Activated CD4-positive, alpha-beta T cell treated with anti-CD3 and anti-CD28 coated beads, Interleukin-10, Interleukin-2, amounts not matched to agents 100 ng/mL and 50 ng/mL, durations not matched to agents 16 hours and 8 hours (primary cell): ENCODE measurements at regions not wholly inside any gene's neighbourhood (a gene's known extent, or its start where the extent isn't known, plus 50 kb on each side); places are given as distances from the start of the nearest gene placed in this dataset.

Source experiments
- DNase-seq: peaks from one replicate; pipeline ENCODE4 v3.0.0-alpha.2; 2020

- DNase-seq, result no peak
These were observed 152.5 kb upstream of the NFIB start for GRCh38 chr9:14466429-14466818.

GRCh38 chr9:14462950-14463349, 149.0 kb upstream of the NFIB start:
- no peak for DNase-seq

GRCh38 chr9:14455243-14455642, 141.3 kb upstream of the NFIB start:
- DNase-seq, result no peak

- DNase-seq, result no peak
These were observed 139.3 kb upstream of the NFIB start for GRCh38 chr9:14453286-14453685.

GRCh38 chr9:14452539-14452938, 138.6 kb upstream of the NFIB start:
- DNase-seq, result no peak

- DNase-seq, result no peak
These were observed 138.0 kb upstream of the NFIB start for GRCh38 chr9:14451949-14452348.

- no peak for DNase-seq
These were observed 133.2 kb upstream of the NFIB start for GRCh38 chr9:14447103-14447502.

GRCh38 chr9:14445946-14446345, 132.0 kb upstream of the NFIB start:
- DNase-seq, result no peak

GRCh38 chr9:14442956-14443355, 129.0 kb upstream of the NFIB start:
- no peak for DNase-seq

GRCh38 chr9:14441976-14442651, 128.2 kb upstream of the NFIB start:
- no peak for DNase-seq

- no peak for DNase-seq
These were observed 127.2 kb upstream of the NFIB start for GRCh38 chr9:14441115-14441514.

GRCh38 chr9:14440062-14440461, 126.1 kb upstream of the NFIB start:
- no peak for DNase-seq

GRCh38 chr9:14439555-14439954, 125.6 kb upstream of the NFIB start:
- DNase-seq, result no peak

GRCh38 chr9:14438232-14439021, 124.5 kb upstream of the NFIB start:
- no peak for DNase-seq

- no peak for DNase-seq
These were observed 123.7 kb upstream of the NFIB start for GRCh38 chr9:14437354-14438231.

GRCh38 chr9:14435871-14436270, 121.9 kb upstream of the NFIB start:
- DNase-seq, result no peak

- no peak for DNase-seq
These were observed 121.2 kb upstream of the NFIB start for GRCh38 chr9:14434971-14435718.

GRCh38 chr9:14434158-14434504, 120.2 kb upstream of the NFIB start:
- DNase-seq, result no peak

- DNase-seq, result peak; percentile 15
These were observed 119.6 kb upstream of the NFIB start for GRCh38 chr9:14433351-14434157.

GRCh38 chr9:14432666-14433350, 118.9 kb upstream of the NFIB start:
- DNase-seq, result no peak

- peak; percentile 48 for DNase-seq
These were observed 114.9 kb upstream of the NFIB start for GRCh38 chr9:14428781-14429230.
